OCI-M1 (cell line): ENCODE measurements at regions not wholly inside any gene's neighbourhood (a gene's known extent, or its start where the extent isn't known, plus 50 kb on each side); places are given as distances from the start of the nearest gene placed in this dataset.

ENCODE experiments used
- DNase-seq: peaks from one replicate; lab custom pipeline; 2025; lab: John Stamatoyannopoulos, UW

DNA sequence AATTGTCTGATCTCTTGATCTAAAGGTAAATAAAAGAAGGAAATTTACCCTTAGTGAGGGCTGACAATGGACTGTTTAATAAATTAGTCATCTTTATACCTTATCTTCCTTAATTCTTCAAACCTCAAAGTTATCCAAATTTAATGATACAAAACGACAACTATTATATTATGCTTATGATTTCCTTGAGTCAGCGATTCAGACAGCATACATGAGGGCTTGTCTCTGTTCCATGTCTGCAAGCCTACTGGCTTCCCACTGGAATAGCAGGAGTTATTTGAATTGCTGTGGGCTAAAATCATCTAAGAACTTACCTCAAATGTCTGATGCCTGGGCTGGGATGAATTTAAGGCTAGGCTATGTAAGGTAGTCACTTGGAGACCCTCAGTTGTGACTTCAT, 197.2 kb upstream of the MDGA2 start:
- DNase-seq, result no peak

DNA sequence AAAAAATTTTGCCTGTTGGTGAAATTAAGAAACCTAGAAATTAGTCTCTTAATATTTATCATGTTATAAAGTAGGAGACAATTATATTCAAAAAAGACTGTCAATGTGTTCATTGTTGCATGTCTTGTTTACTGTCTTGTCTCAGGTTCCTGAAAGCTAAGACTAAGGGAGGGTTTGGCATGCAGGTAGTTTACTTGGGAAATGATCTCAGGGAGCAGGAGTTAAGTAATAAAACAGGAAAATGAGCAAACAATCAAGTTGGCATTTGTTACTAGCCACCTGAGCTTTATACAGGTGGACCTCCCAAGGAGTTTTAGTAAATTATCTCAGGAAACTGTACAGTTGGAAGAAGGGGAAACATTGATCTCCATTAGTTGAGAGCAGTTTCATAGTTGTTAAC, 188.0 kb upstream of the MDGA2 start:
- DNase-seq, result no peak

DNA sequence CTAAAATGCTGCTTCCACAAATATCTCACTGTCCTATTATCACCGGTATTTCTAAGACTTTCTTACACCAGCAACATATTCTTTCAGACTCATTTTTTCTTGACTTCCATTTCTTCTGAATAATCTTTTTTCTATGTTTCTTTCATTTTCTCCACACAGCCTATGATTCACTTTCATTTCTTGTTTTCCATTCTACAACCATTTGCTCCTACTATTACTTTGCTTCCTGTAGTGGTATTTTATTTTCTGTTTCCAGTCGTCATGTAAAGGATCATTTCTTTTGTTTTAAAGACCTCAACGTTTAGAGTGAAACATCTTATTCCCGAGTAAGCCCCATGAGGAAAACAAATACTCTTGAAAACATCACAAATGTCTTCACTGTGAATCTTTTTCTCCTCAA, 182.2 kb upstream of the MDGA2 start:
- DNase-seq, result peak; percentile 19

DNA sequence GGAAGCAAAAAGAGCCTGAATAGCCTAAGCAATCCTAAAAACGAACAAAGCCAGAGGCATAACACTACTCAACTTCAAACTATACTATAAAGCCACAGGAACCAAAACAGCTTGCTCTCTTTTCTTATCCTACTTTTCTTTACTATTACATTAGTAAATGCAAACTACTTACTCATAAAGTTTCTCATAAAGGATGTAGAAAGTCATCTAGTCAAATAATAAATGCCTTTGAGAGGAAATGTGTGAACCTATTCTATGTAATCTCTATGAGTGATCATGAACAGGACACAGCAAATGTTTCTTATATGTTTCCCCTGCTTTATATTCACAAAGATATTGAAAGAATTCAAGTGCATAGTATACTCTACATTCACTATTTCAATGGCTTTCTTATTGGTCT, 176.9 kb upstream of the MDGA2 start:
- DNase-seq, result no peak

- DNase-seq, result no peak
Observed at GRCh38 chr14:47846008-47846407, 170.6 kb upstream of the MDGA2 start.

DNA sequence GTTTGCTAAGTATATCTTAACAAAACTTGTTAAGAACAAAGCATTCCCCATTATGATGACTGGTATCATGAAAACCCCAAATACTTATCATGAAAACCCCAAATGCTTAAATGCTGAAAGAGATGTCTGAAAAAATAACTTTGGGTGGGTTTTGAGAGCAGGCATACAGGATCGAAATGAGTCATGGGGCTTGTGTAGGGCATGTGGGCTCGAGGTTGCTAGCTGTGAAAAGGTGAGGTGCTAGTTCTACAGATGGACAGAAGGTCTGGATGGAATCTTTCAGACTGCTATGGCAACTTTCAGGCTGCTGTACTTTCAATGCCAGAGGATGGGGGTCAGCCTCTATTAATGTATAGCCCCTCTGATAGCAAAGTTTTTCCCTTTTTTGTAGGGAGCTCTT, 167.8 kb upstream of the MDGA2 start:
- DNase-seq, result no peak

DNA sequence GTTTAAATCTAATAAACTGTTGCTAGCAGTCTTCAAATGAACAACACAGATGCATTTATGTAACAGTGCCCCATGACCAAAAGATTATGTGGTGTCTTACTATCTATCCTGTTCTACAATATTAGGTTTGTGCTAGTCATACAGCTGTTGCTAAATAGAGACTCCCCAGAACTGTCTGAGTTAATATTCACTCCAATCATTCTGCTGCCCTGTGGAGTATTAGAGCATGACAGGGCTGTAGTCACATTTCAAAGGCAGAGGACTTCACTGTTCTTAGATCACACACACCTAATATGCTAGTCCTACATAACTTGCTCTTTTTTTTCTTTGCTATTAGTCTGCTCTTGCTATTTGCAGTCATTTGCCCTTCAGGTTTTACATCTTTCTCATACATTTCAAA, 157.6 kb upstream of the MDGA2 start:
- DNase-seq, result no peak

GRCh38 chr14:47826809-47827208, 151.4 kb upstream of the MDGA2 start:
- DNase-seq, result no peak

DNA sequence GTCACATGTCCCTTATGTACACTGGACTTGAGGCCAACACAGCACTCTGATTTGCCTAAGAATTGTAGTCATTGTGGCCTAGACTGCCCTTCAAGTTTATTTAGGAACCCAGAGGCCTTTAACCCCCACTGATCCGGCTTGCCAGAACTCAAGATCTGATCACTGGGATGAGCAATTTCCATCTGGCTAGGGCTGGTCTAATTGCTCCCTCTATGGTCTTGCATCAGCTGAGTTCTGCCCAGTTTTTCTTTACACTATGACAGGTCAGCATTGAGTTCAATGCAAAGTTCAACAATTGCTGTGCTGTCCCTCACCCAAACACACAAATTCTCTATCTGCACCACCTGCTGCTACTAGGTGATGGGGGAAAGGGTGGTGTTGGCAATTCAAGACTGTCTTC, 146.9 kb upstream of the MDGA2 start:
- DNase-seq, result no peak

GRCh38 chr14:47821135-47821534, 145.7 kb upstream of the MDGA2 start:
- DNase-seq, result no peak

DNA sequence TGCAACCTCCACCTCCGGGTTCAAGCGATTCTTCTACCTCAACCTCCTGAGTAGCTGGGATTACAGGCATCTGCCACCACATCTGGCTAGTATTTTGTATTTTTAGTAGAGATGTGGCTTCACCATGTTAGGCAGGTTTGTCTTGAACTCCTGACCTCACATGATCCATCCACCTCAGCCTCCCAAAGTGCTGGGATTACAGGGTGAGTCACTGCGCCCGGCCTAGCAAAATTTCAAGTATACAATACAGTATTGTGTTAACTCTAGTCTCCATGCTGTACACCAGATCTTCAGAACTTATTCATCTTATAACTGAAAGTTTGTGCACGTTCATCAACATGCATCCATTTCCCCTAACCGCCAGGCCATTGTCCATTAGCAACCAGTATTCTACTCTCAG, 115.1 kb upstream of the MDGA2 start:
- no peak for DNase-seq

GRCh38 chr14:47785058-47785457, 109.7 kb upstream of the MDGA2 start:
- DNase-seq, result no peak

DNA sequence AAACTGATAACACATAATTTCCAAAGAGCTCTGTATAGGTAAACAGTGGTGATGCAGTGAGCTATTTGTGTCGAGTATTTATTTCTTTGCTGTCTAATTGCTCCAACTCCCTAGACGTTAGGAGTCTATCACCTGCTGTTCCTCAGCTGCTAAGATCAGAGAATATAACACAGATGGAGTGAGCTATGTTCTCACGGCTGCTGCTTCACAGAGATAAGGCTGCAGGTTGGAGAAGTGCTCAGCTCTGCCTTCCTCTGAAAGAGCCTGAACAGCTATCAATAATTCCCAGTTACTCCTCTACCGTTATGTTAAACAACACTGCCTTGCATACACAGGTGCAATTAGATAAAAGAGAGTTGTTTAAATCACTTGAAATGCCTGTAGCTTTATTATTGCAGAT, 103.2 kb upstream of the MDGA2 start:
- peak; percentile 77 for DNase-seq

- DNase-seq, result no peak
Observed at GRCh38 chr14:47772652-47773051, 97.2 kb upstream of the MDGA2 start.

GRCh38 chr14:47763188-47763854, 87.9 kb upstream of the MDGA2 start:
- peak; percentile 37 for DNase-seq

DNA sequence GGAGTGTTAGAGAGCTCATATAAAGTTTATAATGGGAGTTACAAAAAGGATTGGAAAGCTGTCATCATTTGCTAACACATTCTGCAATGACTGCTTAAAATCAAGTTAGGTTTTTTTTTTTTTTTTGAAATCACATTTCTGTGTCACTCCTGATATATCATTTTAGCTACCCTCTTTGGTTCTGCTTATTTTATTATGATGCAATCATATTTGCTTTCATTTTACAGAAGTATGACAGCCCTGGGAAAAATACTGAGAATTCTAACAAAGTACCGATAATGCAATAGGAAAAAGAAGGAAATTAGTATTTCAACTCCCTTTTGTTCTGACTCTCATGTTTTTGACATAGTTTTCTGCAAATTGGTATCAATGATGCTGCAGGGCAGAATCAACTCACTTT, 71.6 kb upstream of the MDGA2 start:
- DNase-seq, result peak; percentile 66

DNA sequence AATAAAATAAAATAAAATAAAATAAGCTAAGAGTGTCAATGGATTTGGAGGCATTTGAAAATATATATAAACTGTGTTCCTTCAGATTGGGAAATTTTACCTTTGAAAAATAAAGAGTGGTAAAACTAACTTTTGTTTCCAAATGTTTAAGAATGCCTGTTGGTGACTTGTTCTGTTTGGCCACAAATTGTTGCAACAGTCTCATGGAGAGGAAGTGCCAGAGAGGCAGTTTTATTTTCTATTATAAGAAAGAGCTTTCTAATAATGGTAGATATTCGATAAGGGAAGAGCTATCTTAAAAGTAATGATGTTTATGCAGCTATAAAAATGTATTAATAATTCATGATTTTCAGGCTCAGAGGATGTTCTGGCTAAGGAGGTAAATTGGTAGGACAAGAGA, 68.8 kb upstream of the MDGA2 start:
- DNase-seq, result peak; percentile 5

DNA sequence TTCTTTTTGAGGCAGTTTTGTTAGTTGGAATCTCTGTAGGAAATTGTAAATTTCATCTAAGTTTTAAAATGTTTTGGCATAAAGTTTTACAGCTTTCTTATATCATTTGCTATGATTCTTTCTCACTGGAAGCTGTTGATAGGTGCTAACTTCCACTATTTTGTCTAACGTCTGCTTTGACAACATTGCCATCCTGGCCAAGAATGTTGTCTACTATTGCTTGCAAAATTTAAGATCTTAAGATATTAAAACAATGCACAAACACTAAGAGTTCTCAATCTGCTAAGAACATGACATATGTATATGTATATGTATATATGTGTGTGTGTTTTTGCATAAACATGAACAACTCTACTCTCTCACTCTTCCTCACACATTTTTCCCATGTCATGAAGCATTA, 64.1 kb upstream of the MDGA2 start:
- no peak for DNase-seq

GRCh38 chr14:47730296-47730695, 54.9 kb upstream of the MDGA2 start:
- no peak for DNase-seq
